B cell (primary cell): ENCODE measurements at regions not wholly inside any gene's neighbourhood (a gene's known extent, or its start where the extent isn't known, plus 50 kb on each side); places are given as distances from the start of the nearest gene placed in this dataset.

Experiments
- EZH2 ChIP-seq: IDR thresholded peaks from 2 replicates; pipeline ENCODE4 v1.6.1; 2012; ENCODE audit warnings: borderline replicate concordance, low read depth, mild to moderate bottlenecking, moderate library complexity, low read length; ENCODE audit not compliant: insufficient read depth, poor library complexity, severe bottlenecking
- TF ChIP-seq, protein P1 (sequence below): fragments of 200-600 bp; IDR thresholded peaks from one replicate; pipeline ENCODE4 v1.8.0; 2022; ENCODE audit warnings: antibody characterized with exemption, mild to moderate bottlenecking

DNA sequence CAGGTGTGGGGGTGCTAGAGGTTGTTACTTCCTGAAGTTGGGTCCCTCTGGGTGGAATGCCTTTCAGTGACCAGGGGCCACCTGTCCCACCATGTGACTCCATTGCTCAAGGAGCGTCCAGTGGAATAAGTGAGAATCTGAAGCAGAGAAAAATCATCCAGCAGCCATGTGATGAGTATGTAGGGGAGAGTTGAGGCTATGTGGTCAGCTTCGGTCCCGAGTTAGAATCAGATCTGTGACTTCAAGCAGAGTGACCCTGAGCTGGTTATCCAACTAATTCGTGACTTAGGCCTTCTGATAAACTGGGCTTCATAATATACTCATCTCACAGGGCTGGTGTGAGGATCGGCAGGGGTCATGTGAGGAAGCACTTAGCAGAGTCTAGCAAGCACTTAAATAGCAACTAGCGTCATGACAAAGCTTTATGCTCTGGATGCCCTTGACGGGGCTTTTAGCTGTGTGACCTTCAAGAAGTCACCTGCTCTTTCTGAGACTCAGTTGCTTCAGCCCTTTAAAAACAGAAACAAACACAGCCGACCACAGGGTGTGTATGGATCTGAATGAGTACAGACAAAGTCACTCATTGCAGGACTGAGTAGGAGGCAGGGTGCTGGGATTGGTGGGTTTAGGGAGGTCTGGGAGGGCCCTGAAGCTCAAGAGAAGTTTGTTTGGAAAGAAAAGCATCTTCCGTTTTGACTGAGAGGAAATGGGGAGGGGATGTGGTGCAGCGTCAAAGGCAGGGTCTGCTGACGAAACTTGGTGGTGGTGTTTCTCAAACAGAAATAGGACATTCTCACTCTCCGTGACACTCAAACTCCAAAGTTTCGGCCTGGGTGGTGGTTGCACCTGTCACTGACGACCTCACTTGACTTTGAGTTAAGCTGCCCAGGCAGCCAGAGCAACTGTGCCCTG is 264.0 kb upstream of the CXCR4 start:
- TF ChIP-seq, protein P1, sequence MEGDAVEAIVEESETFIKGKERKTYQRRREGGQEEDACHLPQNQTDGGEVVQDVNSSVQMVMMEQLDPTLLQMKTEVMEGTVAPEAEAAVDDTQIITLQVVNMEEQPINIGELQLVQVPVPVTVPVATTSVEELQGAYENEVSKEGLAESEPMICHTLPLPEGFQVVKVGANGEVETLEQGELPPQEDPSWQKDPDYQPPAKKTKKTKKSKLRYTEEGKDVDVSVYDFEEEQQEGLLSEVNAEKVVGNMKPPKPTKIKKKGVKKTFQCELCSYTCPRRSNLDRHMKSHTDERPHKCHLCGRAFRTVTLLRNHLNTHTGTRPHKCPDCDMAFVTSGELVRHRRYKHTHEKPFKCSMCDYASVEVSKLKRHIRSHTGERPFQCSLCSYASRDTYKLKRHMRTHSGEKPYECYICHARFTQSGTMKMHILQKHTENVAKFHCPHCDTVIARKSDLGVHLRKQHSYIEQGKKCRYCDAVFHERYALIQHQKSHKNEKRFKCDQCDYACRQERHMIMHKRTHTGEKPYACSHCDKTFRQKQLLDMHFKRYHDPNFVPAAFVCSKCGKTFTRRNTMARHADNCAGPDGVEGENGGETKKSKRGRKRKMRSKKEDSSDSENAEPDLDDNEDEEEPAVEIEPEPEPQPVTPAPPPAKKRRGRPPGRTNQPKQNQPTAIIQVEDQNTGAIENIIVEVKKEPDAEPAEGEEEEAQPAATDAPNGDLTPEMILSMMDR = no peak
- TF ChIP-seq EZH2 = no peak
